ENCODE measurements at regions not wholly inside any gene's neighbourhood (a gene's known extent, or its start where the extent isn't known, plus 50 kb on each side); places are given as distances from the start of the nearest gene placed in this dataset.

DNA sequence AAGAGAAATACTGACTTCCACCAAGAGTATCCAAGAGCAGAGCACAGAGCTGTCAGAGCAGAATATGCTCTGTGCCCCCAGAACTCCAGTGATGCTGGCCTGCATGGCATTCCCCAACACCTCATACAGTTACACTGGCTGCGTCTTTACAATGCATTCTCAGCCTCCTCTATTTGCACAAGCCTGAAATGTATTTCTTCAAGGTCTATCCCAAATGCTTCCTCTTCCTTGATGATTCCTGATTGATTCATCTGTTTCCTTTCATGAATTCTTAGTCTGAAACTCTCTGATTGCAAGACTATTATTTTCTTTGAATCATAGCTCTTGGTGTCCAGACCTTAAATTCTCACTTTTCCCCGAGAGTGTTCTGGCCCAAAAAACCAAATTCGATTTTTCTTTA, 664.7 kb downstream of the MECOM start:
- Histone ChIP-seq H3K9me3 (ENCODE audit: control insufficient read depth in 3 of 3, low read length in 3 of 3) (no peaks in the 10 kb centered on the region), H3K4me1 (ENCODE audit: control insufficient read depth in 3 of 3, insufficient read depth in 3 of 3, low read length in 3 of 3) (no peaks in the 10 kb centered on the region), H3K9ac (ENCODE audit: low read depth in 1 of 3, low read length in 3 of 3) (no peak overlapping the region), H3K27ac (ENCODE audit: low read depth, low read length) (no peak overlapping the region), H3K36me3 (ENCODE audit: control insufficient read depth in 3 of 3, insufficient read depth in 3 of 3, low read length in 3 of 3) (no peaks in the 10 kb centered on the region), H3K4me3 (ENCODE audit: low read length in 3 of 3) (no peak overlapping the region), H3K27me3 (ENCODE audit: control insufficient read depth in 3 of 3, insufficient read depth in 3 of 3, low read length in 3 of 3) (no peaks in the 10 kb centered on the region)

DNA sequence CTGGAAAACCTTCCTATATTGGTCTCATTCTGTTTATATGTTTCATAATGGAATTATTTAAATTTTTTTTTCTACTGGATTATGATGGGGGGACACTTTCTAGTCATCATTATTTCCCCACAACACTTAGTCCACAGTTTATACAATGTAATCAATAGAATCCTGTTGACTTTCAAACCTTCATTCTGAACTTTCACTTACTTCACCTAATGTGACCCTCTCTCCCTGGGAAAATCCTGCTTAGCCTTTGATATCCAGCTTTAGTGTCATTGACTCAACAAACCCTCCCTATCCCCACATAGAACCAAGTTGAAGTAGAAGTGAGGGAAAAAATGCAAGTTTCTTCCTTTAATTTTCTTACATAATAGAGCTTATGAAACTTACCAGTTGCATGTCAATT, 666.0 kb downstream of the MECOM start:
- no peak overlapping the region for H3K27ac ChIP-seq (ENCODE audit: low read depth, low read length)
- H3K4me1 ChIP-seq (ENCODE audit: control insufficient read depth in 3 of 3, insufficient read depth in 3 of 3, low read length in 3 of 3) = no peaks in the 10 kb centered on the region
- no peaks in the 10 kb centered on the region for H3K27me3 ChIP-seq (ENCODE audit: control insufficient read depth in 3 of 3, insufficient read depth in 3 of 3, low read length in 3 of 3)
- H3K4me3 ChIP-seq (ENCODE audit: low read length in 3 of 3) = no peak overlapping the region
- H3K9me3 ChIP-seq (ENCODE audit: control insufficient read depth in 3 of 3, low read length in 3 of 3) = no peaks in the 10 kb centered on the region
- H3K9ac ChIP-seq (ENCODE audit: low read depth in 1 of 3, low read length in 3 of 3) = no peak overlapping the region
- no peaks in the 10 kb centered on the region for H3K36me3 ChIP-seq (ENCODE audit: control insufficient read depth in 3 of 3, insufficient read depth in 3 of 3, low read length in 3 of 3)

DNA sequence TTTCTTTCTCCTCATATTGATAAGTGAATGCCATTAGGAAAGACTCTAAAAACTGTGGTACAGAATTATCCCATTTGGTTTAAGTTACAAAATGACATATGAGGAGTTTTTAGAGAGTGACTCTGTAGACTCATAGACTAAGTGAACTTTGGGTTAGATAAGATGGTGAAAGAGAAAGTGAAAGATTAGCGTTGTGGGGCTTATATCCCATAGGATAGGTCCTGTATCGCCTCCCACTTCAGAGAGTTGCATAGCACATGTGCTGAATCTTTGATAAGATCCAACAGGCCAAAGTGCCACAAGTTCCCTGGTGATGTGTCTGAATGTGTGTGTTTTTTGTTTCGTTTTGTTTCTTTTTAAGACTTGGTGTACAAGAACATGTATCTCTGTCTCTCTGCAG, 666.9 kb downstream of the MECOM start:
- no peaks in the 10 kb centered on the region for H3K36me3 ChIP-seq (ENCODE audit: control insufficient read depth in 3 of 3, insufficient read depth in 3 of 3, low read length in 3 of 3)
- no peak overlapping the region for H3K27ac ChIP-seq (ENCODE audit: low read depth, low read length)

DNA sequence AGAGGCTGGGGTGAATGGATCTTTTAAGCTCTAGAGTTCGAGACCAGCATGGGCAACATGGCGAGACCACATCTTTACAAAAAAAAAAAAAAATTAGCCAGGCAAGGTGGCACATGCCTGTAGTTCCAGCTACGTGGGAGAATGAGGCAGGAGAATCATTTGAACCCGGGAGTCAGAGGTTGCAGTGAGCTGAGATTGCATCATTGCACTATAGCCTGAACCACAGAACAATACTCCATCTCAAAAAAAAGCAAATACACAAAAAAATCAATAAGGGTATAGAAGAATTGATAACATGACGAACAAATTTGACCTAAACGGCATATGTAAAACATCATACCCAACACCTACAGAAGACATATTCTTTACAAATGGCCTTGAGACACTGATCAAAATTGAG, 668.4 kb downstream of the MECOM start:
- H3K4me1 ChIP-seq (ENCODE audit: control insufficient read depth in 3 of 3, insufficient read depth in 3 of 3, low read length in 3 of 3) = no peaks in the 10 kb centered on the region
- H3K4me3 ChIP-seq (ENCODE audit: low read length in 3 of 3) = no peak overlapping the region
- no peak overlapping the region for H3K9ac ChIP-seq (ENCODE audit: low read depth in 1 of 3, low read length in 3 of 3)
- no peaks in the 10 kb centered on the region for H3K9me3 ChIP-seq (ENCODE audit: control insufficient read depth in 3 of 3, low read length in 3 of 3)
- no peak overlapping the region for H3K27ac ChIP-seq (ENCODE audit: low read depth, low read length)
- no peaks in the 10 kb centered on the region for H3K27me3 ChIP-seq (ENCODE audit: control insufficient read depth in 3 of 3, insufficient read depth in 3 of 3, low read length in 3 of 3)
- no peaks in the 10 kb centered on the region for H3K36me3 ChIP-seq (ENCODE audit: control insufficient read depth in 3 of 3, insufficient read depth in 3 of 3, low read length in 3 of 3)

More for the DNA sequence above, 666.9 kb downstream of the MECOM start:
- Histone ChIP-seq H3K4me1 (ENCODE audit: control insufficient read depth in 3 of 3, insufficient read depth in 3 of 3, low read length in 3 of 3) (no peaks in the 10 kb centered on the region), H3K9ac (ENCODE audit: low read depth in 1 of 3, low read length in 3 of 3) (no peak overlapping the region), H3K9me3 (ENCODE audit: control insufficient read depth in 3 of 3, low read length in 3 of 3) (no peaks in the 10 kb centered on the region), H3K27me3 (ENCODE audit: control insufficient read depth in 3 of 3, insufficient read depth in 3 of 3, low read length in 3 of 3) (no peaks in the 10 kb centered on the region), H3K4me3 (ENCODE audit: low read length in 3 of 3) (no peak overlapping the region)

DNA sequence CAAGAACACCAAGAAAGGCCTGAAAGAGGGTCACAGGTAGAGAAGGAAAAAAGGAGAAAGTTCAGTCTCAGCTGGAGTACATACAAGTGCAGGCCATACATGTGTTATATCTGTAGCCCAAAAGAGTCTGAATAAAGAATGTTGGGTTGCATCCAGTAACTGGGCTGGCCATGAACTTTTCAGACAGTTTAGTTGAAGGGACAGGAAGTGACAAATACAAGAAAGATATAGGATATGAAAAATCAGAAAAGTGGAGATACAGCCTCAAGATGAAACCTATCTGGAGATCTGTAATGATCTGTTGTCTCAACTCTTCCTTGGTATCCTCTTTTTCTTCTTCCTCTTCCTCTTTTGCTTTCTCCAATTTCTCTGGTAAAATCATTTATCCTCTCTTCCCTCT, 671.7 kb downstream of the MECOM start:
- no peak overlapping the region for H3K9ac ChIP-seq (ENCODE audit: low read depth in 1 of 3, low read length in 3 of 3)
- H3K27ac ChIP-seq (ENCODE audit: low read depth, low read length) = no peak overlapping the region
- no peaks in the 10 kb centered on the region for H3K9me3 ChIP-seq (ENCODE audit: control insufficient read depth in 3 of 3, low read length in 3 of 3)
- no peaks in the 10 kb centered on the region for H3K4me1 ChIP-seq (ENCODE audit: control insufficient read depth in 3 of 3, insufficient read depth in 3 of 3, low read length in 3 of 3)
- no peaks in the 10 kb centered on the region for H3K36me3 ChIP-seq (ENCODE audit: control insufficient read depth in 3 of 3, insufficient read depth in 3 of 3, low read length in 3 of 3)
- H3K4me3 ChIP-seq (ENCODE audit: low read length in 3 of 3) = no peak overlapping the region
- no peaks in the 10 kb centered on the region for H3K27me3 ChIP-seq (ENCODE audit: control insufficient read depth in 3 of 3, insufficient read depth in 3 of 3, low read length in 3 of 3)

DNA sequence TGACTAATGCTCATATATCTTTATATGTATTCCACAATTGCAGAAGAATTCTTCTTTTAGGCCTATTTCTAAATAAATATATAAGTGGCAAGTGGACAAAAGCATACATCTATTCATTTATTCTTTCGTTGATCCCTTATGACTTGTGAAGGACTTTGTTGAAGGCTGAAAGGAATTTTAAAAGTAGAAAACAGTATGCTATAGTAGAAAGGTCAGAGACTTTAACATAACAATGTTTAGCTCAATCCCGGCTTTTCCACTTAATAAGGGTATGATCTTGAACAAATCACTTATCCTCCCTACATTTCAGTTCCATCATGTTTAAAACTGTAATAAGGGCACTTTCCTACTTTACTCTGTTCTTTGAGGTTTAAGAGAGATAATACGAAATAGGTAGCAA, 672.9 kb downstream of the MECOM start:
- Histone ChIP-seq H3K27me3 (ENCODE audit: control insufficient read depth in 3 of 3, insufficient read depth in 3 of 3, low read length in 3 of 3) (no peaks in the 10 kb centered on the region), H3K9me3 (ENCODE audit: control insufficient read depth in 3 of 3, low read length in 3 of 3) (no peaks in the 10 kb centered on the region), H3K27ac (ENCODE audit: low read depth, low read length) (no peak overlapping the region), H3K4me1 (ENCODE audit: control insufficient read depth in 3 of 3, insufficient read depth in 3 of 3, low read length in 3 of 3) (no peaks in the 10 kb centered on the region), H3K4me3 (ENCODE audit: low read length in 3 of 3) (no peak overlapping the region), H3K36me3 (ENCODE audit: control insufficient read depth in 3 of 3, insufficient read depth in 3 of 3, low read length in 3 of 3) (no peaks in the 10 kb centered on the region), H3K9ac (ENCODE audit: low read depth in 1 of 3, low read length in 3 of 3) (no peak overlapping the region)

DNA sequence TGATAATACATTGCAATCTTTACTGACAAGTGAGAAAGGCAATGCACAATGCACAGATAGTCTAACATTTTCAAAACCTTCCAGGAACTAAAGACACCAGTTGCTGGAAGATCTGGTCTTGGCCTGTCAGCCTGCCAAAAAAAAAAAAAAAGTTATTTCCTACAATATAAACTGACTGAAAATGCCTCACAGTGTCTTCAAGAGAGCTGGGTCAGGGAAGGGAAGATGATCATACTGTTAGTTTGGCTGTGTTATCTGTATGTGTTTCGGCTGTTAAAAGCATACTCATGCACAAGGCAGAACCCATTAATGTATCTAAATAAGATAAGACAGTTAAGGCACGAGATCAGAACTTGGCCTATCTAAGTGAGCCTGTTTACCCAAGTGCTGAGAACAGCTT, 673.4 kb downstream of the MECOM start:
- Histone ChIP-seq H3K36me3 (ENCODE audit: control insufficient read depth in 3 of 3, insufficient read depth in 3 of 3, low read length in 3 of 3) (no peaks in the 10 kb centered on the region), H3K9ac (ENCODE audit: low read depth in 1 of 3, low read length in 3 of 3) (no peak overlapping the region), H3K27ac (ENCODE audit: low read depth, low read length) (no peak overlapping the region), H3K4me3 (ENCODE audit: low read length in 3 of 3) (no peak overlapping the region), H3K9me3 (ENCODE audit: control insufficient read depth in 3 of 3, low read length in 3 of 3) (no peaks in the 10 kb centered on the region), H3K27me3 (ENCODE audit: control insufficient read depth in 3 of 3, insufficient read depth in 3 of 3, low read length in 3 of 3) (no peaks in the 10 kb centered on the region), H3K4me1 (ENCODE audit: control insufficient read depth in 3 of 3, insufficient read depth in 3 of 3, low read length in 3 of 3) (no peaks in the 10 kb centered on the region)

DNA sequence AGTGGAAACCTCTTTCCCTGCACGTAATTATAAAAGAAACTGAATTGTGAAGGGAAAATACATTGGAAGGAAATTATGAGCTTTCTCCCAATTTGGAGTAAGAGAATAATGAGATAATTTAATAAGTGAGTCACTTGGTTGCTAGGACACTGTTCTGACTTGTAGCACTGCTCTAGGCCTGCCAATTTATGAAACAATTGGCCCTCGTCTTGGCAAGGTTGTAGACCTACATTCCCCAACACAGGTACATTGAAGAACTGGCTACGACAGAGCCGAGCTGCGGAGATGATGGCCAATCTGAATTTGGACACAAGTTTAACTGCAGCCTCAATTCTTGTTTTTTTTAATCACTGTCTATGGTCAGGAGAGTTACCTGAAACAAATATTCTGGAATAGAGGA, 674.1 kb downstream of the MECOM start:
- no peaks in the 10 kb centered on the region for H3K27me3 ChIP-seq (ENCODE audit: control insufficient read depth in 3 of 3, insufficient read depth in 3 of 3, low read length in 3 of 3)
- H3K9ac ChIP-seq (ENCODE audit: low read depth in 1 of 3, low read length in 3 of 3) = no peak overlapping the region
- no peaks in the 10 kb centered on the region for H3K36me3 ChIP-seq (ENCODE audit: control insufficient read depth in 3 of 3, insufficient read depth in 3 of 3, low read length in 3 of 3)
- H3K27ac ChIP-seq (ENCODE audit: low read depth, low read length) = no peak overlapping the region
- no peak overlapping the region for H3K4me3 ChIP-seq (ENCODE audit: low read length in 3 of 3)
- H3K9me3 ChIP-seq (ENCODE audit: control insufficient read depth in 3 of 3, low read length in 3 of 3) = no peaks in the 10 kb centered on the region
- no peaks in the 10 kb centered on the region for H3K4me1 ChIP-seq (ENCODE audit: control insufficient read depth in 3 of 3, insufficient read depth in 3 of 3, low read length in 3 of 3)

DNA sequence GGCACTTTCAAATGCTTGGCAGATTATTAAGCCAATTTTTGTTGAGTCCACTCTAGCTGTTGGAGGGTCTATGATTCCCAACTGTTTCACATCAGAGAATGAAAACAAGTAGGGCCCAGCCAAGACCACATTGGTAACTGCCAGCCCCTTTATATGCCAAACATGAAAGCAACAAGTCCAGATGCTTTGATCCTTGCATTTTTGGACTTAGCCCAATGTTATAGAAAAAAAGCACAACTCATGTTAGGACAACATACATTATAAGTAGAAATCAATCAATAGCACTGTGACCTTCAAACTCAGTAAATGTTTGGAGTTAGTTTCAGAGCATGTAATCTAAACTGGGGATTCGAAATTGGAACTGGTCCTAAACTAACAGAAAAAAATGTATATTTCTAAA, 674.7 kb downstream of the MECOM start:
- no peaks in the 10 kb centered on the region for H3K4me1 ChIP-seq (ENCODE audit: control insufficient read depth in 3 of 3, insufficient read depth in 3 of 3, low read length in 3 of 3)
- no peak overlapping the region for H3K4me3 ChIP-seq (ENCODE audit: low read length in 3 of 3)
- no peak overlapping the region for H3K27ac ChIP-seq (ENCODE audit: low read depth, low read length)
- no peaks in the 10 kb centered on the region for H3K27me3 ChIP-seq (ENCODE audit: control insufficient read depth in 3 of 3, insufficient read depth in 3 of 3, low read length in 3 of 3)
- no peak overlapping the region for H3K9ac ChIP-seq (ENCODE audit: low read depth in 1 of 3, low read length in 3 of 3)
- no peaks in the 10 kb centered on the region for H3K9me3 ChIP-seq (ENCODE audit: control insufficient read depth in 3 of 3, low read length in 3 of 3)
- no peaks in the 10 kb centered on the region for H3K36me3 ChIP-seq (ENCODE audit: control insufficient read depth in 3 of 3, insufficient read depth in 3 of 3, low read length in 3 of 3)

DNA sequence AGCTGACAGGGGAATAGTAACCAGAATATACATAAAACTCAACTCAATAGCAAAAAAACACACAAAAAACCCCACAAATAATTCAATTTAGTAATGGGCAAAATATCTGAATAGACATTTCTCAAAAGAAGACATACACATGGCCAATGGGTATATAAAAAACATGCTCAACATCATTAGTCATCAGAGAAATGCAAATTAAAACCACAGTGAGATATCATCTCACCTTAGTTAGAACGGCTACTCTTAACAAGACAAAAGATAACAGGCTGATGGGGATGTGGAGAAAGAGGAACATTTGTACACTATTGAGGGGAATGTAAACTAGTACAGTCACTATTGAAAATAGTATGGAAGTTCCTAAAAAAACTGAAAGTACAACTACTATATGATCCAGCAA, 678.6 kb downstream of the MECOM start:
- Histone ChIP-seq H3K27ac (ENCODE audit: low read depth, low read length) (no peak overlapping the region), H3K27me3 (ENCODE audit: control insufficient read depth in 3 of 3, insufficient read depth in 3 of 3, low read length in 3 of 3) (no peaks in the 10 kb centered on the region), H3K9ac (ENCODE audit: low read depth in 1 of 3, low read length in 3 of 3) (no peak overlapping the region), H3K4me3 (ENCODE audit: low read length in 3 of 3) (no peak overlapping the region), H3K36me3 (ENCODE audit: control insufficient read depth in 3 of 3, insufficient read depth in 3 of 3, low read length in 3 of 3) (no peaks in the 10 kb centered on the region), H3K4me1 (ENCODE audit: control insufficient read depth in 3 of 3, insufficient read depth in 3 of 3, low read length in 3 of 3) (no peaks in the 10 kb centered on the region), H3K9me3 (ENCODE audit: control insufficient read depth in 3 of 3, low read length in 3 of 3) (no peaks in the 10 kb centered on the region)

DNA sequence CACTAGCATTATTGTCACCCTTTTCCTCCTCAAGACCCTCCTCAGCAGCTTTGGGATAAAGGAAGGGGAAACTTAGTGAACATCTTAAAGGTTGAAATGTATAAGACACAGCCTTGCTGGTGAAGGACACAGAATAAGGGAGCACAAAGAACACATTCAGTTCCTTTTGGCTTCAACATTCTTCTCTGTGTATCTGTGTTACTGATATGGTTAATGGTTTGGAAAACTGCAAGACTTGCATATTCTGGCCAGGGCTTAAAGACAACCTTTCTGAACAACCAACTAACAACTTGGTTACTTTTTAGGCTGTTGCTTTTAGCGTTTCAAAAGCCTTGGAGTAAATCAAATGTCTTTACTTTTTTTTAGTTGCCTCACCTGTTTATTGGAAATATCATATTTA, 680.5 kb downstream of the MECOM start:
- no peaks in the 10 kb centered on the region for H3K9me3 ChIP-seq (ENCODE audit: control insufficient read depth in 3 of 3, low read length in 3 of 3)
- no peak overlapping the region for H3K9ac ChIP-seq (ENCODE audit: low read depth in 1 of 3, low read length in 3 of 3)
- no peaks in the 10 kb centered on the region for H3K27me3 ChIP-seq (ENCODE audit: control insufficient read depth in 3 of 3, insufficient read depth in 3 of 3, low read length in 3 of 3)
- no peaks in the 10 kb centered on the region for H3K4me1 ChIP-seq (ENCODE audit: control insufficient read depth in 3 of 3, insufficient read depth in 3 of 3, low read length in 3 of 3)
- no peaks in the 10 kb centered on the region for H3K36me3 ChIP-seq (ENCODE audit: control insufficient read depth in 3 of 3, insufficient read depth in 3 of 3, low read length in 3 of 3)
- H3K4me3 ChIP-seq (ENCODE audit: low read length in 3 of 3) = no peak overlapping the region
- H3K27ac ChIP-seq (ENCODE audit: low read depth, low read length) = no peak overlapping the region
